A673 (cell line): ENCODE measurements at regions not wholly inside any gene's neighbourhood (a gene's known extent, or its start where the extent isn't known, plus 50 kb on each side); places are given as distances from the start of the nearest gene placed in this dataset.
"Not testable (repeated sequence)": the region's sequence is repeated elsewhere in the genome, so short reads cannot be mapped to it uniquely, and the experiment has no call there.

ENCODE experiments used
- CTCF ChIP-seq: fragments of 300-800, 200-600 bp; sonication (generic); conservative IDR thresholded peaks from 2 replicates; pipeline ENCODE4 v1.5.1; 2017; ENCODE audit warnings: low read depth, mild to moderate bottlenecking, antibody characterized with exemption, low read length, moderate library complexity, mixed read lengths
- EZH2 ChIP-seq: fragments of 200-600 bp; sonication (generic); IDR thresholded peaks from 2 replicates; pipeline ENCODE4 v1.6.1; 2017; ENCODE audit warnings: borderline replicate concordance, low read depth, mild to moderate bottlenecking, mixed read lengths, antibody characterized with exemption, low read length; ENCODE audit not compliant: poor library complexity, severe bottlenecking

GRCh38 chr1:112814645-112815044 lies 99.5 kb upstream of the PPM1J start:
- TF ChIP-seq EZH2, CTCF: not testable (repeated sequence)
